K562 (cell line): ENCODE measurements at regions not wholly inside any gene's neighbourhood (a gene's known extent, or its start where the extent isn't known, plus 50 kb on each side); places are given as distances from the start of the nearest gene placed in this dataset.
A peak's percentile ranks its signal among the peaks of the same experiment; 100 is the strongest.

Source experiments
- ATF1 ChIP-seq, 2 experiments: fragments of 450-650 bp in 1 of 2; IDR thresholded peaks; 2 replicates each; pipeline ENCODE4 v1.6.1; 2016; ENCODE audit warnings: missing compliant biosample characterization in 1 of 2, missing genetic modification characterization in 1 of 2
- ATF7 ChIP-seq: fragments of 450-650 bp; IDR thresholded peaks from 2 replicates; pipeline ENCODE4 v1.7.1; 2014; ENCODE audit warnings: mild to moderate bottlenecking, moderate library complexity
- CBFA2T2 ChIP-seq: fragments of 450-650 bp; conservative IDR thresholded peaks from 2 replicates; pipeline ENCODE4 v1.6.1; 2017; ENCODE audit warnings: mild to moderate bottlenecking
- CEBPB ChIP-seq: fragments of 450-650 bp; IDR thresholded peaks from 2 replicates; pipeline ENCODE4 v1.6.1; 2016; ENCODE audit warnings: missing genetic modification characterization, missing compliant biosample characterization
- CREM ChIP-seq: IDR thresholded peaks from 2 replicates; pipeline ENCODE4 v1.6.1; 2014; ENCODE audit warnings: antibody characterized with exemption, low read depth
- ELF4 ChIP-seq: fragments of 450-650 bp; formaldehyde crosslinking; IDR thresholded peaks from 2 replicates; pipeline ENCODE4 v1.4.0; 2022; ENCODE audit warnings: missing genetic modification characterization
- GABPA ChIP-seq: fragments of 200-800 bp; sonication (Bioruptor generic); conservative IDR thresholded peaks from 2 replicates; pipeline ENCODE4 v1.6.1; 2016; ENCODE audit warnings: low read depth, missing genetic modification characterization, missing compliant biosample characterization
- MAFG ChIP-seq: fragments of 450-650 bp; conservative IDR thresholded peaks from 2 replicates; pipeline ENCODE4 v1.6.1; 2016; ENCODE audit warnings: missing genetic modification characterization, missing compliant biosample characterization
- MAFK ChIP-seq: IDR thresholded peaks from 2 replicates; pipeline ENCODE4 v1.6.1; 2011; ENCODE audit warnings: low read length, improper control_type of control experiment
- NCOA1 ChIP-seq: fragments of 450-650 bp; IDR thresholded peaks from 2 replicates; pipeline ENCODE4 v1.6.1; 2016; ENCODE audit warnings: low read depth
- NCOA2 ChIP-seq, 2 experiments: fragments of 450-650 bp; IDR thresholded peaks; 2 replicates each; pipeline ENCODE4 v1.6.1; 2018; ENCODE audit warnings: mild to moderate bottlenecking in 2 of 2, moderate library complexity in 1 of 2; ENCODE audit not compliant: partially characterized antibody in 2 of 2
- PHF8 ChIP-seq: fragments of 200-600 bp; sonication (generic); IDR thresholded peaks from 2 replicates; pipeline ENCODE4 v1.6.1; 2012; ENCODE audit warnings: mixed run types, mild to moderate bottlenecking, inconsistent platforms, low read length, moderate library complexity, borderline replicate concordance
- RHOXF2B ChIP-seq: fragments of 250-450 bp; sonication (Bioruptor Pico); conservative IDR thresholded peaks from 2 replicates; pipeline ENCODE4 v1.5.1; 2021
- RNF2 ChIP-seq: sonication (generic); IDR thresholded peaks from 2 replicates; pipeline ENCODE4 v1.6.1; 2016
- XRCC4 ChIP-seq: IDR thresholded peaks from one replicate; pipeline ENCODE4 v1.6.1; 2011; ENCODE audit not compliant: insufficient read depth, insufficient read length; ENCODE audit errors: extremely low read depth
- ZNF41 ChIP-seq: fragments of 250-450 bp; sonication (Bioruptor Pico); conservative IDR thresholded peaks from 2 replicates; pipeline ENCODE4 v1.4.0; 2020; ENCODE audit warnings: mild to moderate bottlenecking
- TF ChIP-seq, protein P1 (sequence below): fragments of 200-800 bp; sonication (Bioruptor generic); IDR thresholded peaks from 2 replicates; pipeline ENCODE4 v1.6.1; 2017; ENCODE audit warnings: missing genetic modification characterization, missing compliant biosample characterization
- TF ChIP-seq, protein P2 (sequence below): fragments of 450-650 bp; IDR thresholded peaks from 2 replicates; pipeline ENCODE4 v1.7.0; 2016; ENCODE audit warnings: borderline replicate concordance
- TF ChIP-seq, protein P3 (sequence below): sonication (generic); formaldehyde crosslinking; IDR thresholded peaks from 2 replicates; pipeline ENCODE4 v1.4.0; 2020; ENCODE audit warnings: mild to moderate bottlenecking, missing genetic modification reagents
- TF ChIP-seq, protein P4 (sequence below): fragments of 250-450 bp; sonication (Bioruptor Pico); IDR thresholded peaks from 2 replicates; pipeline ENCODE4 v1.9.0; 2021; ENCODE audit warnings: mild to moderate bottlenecking, inconsistent platforms

DNA sequence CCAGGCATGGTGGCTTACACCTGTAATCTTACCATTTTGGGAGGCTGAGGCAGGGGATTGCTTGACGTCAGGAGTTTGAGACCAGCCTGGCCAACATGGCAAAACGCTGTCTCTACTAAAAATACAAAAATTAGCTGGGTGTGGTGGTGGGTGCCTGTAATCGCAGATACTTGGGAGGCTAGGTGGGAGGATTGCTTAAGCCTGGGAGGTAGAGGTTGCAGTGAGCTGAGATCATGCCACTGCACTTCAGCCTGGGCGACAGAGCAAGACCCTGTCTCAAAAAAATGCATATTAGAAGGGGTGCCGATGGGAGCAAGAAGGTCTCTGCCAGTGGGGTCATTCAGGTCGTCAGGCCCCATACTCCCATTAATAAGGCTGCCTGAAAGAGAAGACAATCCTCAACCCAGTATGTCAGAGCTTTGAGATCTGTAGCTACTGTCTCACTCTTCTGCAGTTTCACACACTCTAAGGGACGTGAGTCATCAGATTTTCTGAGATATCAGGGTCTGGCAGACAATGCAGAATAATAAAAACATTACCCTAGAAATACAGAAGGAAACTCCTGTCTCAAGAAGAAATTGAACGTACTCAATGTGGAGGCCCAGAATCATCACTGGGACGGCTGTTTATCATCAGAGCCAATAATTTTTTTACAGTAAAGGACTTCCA is 176.7 kb upstream of the FAT1 start (continued):
- TF ChIP-seq ATF1 (CRISPR knock-in tag; IDR thresholded peaks at IDR 0.05) (no peak), ATF1 (tag; IDR thresholded peaks at IDR 0.05) (no peak), ELF4 (CRISPR knock-in tag) (no peak), PHF8 (no peak), ZNF41 (no peak), NCOA2 (IDR thresholded peaks at IDR 0.05; ENCODE audit: partially characterized antibody in 2 of 2) (no peak), CEBPB (tag) (peak; percentile 38; the same call in 1 of the 2 replicates), RHOXF2B (CRISPR knock-in tag) (no peak), ATF7 (0 out of 2 replicates have a peak, but pooled peaks have one; percentile 25), XRCC4 (no peak), CBFA2T2 (0 out of 2 replicates have a peak, but pooled peaks have one; percentile 7), MAFK (peak; percentile 74), NCOA1 (no peak), MAFG (tag) (peak; percentile 91), CREM (0 out of 2 replicates have a peak, but pooled peaks have one; percentile 19), RNF2 (no peak), GABPA (no peak)
- TF ChIP-seq, protein P1, sequence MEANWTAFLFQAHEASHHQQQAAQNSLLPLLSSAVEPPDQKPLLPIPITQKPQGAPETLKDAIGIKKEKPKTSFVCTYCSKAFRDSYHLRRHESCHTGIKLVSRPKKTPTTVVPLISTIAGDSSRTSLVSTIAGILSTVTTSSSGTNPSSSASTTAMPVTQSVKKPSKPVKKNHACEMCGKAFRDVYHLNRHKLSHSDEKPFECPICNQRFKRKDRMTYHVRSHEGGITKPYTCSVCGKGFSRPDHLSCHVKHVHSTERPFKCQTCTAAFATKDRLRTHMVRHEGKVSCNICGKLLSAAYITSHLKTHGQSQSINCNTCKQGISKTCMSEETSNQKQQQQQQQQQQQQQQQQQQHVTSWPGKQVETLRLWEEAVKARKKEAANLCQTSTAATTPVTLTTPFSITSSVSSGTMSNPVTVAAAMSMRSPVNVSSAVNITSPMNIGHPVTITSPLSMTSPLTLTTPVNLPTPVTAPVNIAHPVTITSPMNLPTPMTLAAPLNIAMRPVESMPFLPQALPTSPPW (CRISPR knock-in tag), result no peak
- TF ChIP-seq, protein P2, sequence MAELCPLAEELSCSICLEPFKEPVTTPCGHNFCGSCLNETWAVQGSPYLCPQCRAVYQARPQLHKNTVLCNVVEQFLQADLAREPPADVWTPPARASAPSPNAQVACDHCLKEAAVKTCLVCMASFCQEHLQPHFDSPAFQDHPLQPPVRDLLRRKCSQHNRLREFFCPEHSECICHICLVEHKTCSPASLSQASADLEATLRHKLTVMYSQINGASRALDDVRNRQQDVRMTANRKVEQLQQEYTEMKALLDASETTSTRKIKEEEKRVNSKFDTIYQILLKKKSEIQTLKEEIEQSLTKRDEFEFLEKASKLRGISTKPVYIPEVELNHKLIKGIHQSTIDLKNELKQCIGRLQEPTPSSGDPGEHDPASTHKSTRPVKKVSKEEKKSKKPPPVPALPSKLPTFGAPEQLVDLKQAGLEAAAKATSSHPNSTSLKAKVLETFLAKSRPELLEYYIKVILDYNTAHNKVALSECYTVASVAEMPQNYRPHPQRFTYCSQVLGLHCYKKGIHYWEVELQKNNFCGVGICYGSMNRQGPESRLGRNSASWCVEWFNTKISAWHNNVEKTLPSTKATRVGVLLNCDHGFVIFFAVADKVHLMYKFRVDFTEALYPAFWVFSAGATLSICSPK, result no peak
- TF ChIP-seq, protein P3, sequence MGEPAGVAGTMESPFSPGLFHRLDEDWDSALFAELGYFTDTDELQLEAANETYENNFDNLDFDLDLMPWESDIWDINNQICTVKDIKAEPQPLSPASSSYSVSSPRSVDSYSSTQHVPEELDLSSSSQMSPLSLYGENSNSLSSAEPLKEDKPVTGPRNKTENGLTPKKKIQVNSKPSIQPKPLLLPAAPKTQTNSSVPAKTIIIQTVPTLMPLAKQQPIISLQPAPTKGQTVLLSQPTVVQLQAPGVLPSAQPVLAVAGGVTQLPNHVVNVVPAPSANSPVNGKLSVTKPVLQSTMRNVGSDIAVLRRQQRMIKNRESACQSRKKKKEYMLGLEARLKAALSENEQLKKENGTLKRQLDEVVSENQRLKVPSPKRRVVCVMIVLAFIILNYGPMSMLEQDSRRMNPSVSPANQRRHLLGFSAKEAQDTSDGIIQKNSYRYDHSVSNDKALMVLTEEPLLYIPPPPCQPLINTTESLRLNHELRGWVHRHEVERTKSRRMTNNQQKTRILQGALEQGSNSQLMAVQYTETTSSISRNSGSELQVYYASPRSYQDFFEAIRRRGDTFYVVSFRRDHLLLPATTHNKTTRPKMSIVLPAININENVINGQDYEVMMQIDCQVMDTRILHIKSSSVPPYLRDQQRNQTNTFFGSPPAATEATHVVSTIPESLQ (CRISPR knock-in tag), result no peak
- TF ChIP-seq, protein P4, sequence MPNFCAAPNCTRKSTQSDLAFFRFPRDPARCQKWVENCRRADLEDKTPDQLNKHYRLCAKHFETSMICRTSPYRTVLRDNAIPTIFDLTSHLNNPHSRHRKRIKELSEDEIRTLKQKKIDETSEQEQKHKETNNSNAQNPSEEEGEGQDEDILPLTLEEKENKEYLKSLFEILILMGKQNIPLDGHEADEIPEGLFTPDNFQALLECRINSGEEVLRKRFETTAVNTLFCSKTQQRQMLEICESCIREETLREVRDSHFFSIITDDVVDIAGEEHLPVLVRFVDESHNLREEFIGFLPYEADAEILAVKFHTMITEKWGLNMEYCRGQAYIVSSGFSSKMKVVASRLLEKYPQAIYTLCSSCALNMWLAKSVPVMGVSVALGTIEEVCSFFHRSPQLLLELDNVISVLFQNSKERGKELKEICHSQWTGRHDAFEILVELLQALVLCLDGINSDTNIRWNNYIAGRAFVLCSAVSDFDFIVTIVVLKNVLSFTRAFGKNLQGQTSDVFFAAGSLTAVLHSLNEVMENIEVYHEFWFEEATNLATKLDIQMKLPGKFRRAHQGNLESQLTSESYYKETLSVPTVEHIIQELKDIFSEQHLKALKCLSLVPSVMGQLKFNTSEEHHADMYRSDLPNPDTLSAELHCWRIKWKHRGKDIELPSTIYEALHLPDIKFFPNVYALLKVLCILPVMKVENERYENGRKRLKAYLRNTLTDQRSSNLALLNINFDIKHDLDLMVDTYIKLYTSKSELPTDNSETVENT (CRISPR knock-in tag), result no peak
